NCI-H1105 treated with DMSO at 0.1 percent for 48 hours (cell line): ENCODE measurements at regions not wholly inside any gene's neighbourhood (a gene's known extent, or its start where the extent isn't known, plus 50 kb on each side); places are given as distances from the start of the nearest gene placed in this dataset.

ENCODE experiments used
- DNase-seq: peaks from one replicate; lab custom pipeline; 2025; lab: John Stamatoyannopoulos, UW

DNA sequence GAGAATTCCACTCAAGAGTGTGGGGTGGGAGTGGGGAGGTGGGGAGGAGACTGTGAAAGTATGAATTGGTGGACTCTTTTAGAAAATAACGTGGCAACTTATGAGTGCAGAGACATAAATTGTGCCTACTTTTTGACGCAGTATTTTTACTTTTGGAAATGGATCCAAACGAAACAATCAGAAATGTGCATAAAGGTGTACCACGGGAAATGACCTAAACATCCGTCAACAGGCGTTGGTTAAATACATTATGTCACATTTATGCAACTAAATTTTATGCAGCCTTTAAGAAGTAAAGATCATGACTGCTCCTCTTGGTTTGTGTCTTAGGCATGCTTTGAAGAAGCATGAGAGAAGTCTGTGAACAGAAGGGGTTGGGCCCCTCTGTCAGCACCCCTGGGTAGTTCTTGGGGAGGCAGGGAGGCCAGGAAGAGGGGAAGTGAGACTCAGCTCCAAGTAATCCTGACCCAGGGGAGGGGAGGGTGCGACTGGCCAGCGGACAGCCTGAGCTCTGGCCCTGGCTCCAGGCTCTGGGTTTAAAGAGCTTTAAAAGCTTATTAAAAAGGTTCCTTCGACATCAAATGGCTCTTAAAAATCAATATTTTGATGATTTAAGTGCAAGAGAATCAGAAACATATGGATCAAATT lies 126.4 kb upstream of the HAAO start:
- DNase-seq, result no peak

DNA sequence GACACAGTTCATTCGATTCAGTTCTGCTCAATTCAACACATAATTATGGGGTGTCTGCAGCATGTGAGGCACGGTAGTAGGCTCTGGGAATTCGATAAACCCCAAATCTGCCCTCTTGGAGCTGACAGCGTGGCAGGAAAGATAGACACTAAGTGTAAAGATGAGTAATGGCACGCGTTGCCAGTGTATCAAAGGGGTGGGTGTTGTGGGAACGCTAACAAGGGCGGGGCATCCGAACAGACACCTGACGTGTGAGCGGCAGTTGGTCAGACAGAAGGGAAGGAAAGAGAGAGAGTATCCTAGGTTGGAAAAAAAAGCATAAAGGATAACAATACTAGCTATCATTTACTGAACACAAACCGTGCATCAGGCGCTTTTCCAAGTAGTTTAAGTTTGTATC lies 125.7 kb upstream of the HAAO start:
- no peak for DNase-seq

GRCh38 chr2:42917425-42917927 lies 125.1 kb upstream of the HAAO start:
- DNase-seq, result no peak

DNA sequence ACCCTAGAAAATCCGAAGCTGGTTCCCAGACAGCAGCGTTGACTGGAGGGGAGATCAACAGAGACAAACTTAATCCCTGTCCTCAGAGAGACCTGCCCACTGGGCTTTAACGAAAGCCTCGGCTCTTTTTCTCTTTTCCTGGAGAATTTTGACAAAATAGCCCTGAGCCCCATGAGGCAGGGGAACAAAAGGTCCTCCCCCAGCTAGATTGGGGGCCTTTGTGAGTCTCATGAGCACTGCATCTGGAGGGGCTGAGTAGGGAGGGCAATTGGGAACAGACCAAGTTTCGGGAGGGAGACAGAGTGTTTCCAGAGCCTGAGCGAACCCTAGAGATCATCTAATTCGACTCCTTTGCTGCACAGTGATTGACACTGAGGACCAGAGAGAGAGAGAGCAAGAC lies 123.9 kb upstream of the HAAO start:
- no peak for DNase-seq

DNA sequence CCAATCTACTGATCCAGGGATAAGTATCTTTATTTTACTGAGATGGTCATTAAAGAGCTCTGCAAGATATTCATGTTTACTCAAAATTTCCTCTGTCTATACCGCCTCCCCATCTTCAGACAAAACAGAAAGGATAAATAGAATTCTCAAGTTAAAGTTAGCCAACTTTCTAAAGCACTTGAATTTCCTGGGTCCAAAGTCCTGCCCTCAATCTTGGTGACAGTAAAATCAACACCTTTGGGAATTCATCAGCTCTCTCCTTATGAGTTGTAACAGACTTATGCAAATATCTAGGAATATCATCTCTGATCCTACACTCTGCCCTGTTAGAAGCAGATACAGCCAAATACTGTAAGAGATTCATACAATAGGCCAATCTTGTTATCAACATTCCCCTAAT lies 122.5 kb upstream of the HAAO start:
- no peak for DNase-seq

DNA sequence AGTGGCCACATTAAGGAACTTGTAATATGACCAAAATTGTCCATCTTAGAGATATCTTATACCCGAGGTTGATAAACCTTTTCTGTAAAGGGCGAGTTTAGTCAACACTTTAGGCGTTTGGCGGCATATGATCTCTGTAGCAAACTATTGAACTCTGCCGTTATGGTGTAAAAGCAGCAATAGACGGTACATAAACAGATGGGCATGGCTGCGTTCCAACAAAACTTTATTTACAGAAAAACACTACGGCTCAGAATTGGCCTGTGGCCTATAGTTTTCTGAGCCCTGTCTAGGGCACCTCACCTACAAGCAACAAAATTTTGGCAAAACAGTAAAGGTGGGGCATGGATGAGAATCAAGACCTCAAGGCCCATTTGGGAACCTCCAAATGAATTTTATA lies 121.9 kb upstream of the HAAO start:
- peak; percentile 24 for DNase-seq

GRCh38 chr2:42913280-42913878 lies 121.0 kb upstream of the HAAO start:
- DNase-seq, result no peak

DNA sequence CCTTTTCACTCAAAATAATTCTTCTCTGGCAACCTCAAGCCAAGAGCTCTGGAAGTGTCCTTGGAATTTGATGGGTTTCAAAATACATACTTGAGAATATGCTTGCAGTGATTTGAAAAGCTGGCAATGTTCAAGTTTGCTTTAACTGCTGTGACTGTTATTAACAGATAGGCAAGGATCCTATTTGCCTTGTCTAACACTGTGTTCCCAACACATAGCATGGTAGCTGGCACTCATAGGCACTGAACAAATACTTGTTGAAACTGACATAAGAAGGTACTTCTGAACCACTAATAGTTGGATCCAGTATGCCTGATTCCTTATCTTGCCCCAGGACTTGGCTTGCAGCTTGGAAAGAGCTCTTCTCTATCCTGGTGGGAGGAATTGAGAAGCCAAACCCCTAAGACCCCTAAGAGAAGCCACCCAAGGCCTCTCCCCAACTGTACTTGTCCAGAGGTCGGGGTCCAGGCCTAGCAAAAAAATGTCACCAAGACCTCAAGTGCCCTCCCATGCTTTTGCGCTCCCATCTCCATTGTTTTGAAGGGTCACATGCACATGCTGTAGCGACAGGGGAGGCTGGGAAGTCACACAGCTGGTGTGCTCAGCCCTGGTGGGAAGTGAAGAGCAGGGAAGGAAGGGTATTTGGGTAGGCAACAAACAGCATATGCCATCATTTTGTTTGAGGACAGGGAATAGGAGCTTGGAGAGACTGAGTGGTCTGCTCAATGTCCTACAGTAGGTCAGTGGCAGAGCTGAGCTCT lies 118.4 kb upstream of the HAAO start:
- no peak for DNase-seq

GRCh38 chr2:42909966-42910365 lies 117.6 kb upstream of the HAAO start:
- no peak for DNase-seq

- DNase-seq, result no peak
Observed at GRCh38 chr2:42908518-42909200, 116.3 kb upstream of the HAAO start.

DNA sequence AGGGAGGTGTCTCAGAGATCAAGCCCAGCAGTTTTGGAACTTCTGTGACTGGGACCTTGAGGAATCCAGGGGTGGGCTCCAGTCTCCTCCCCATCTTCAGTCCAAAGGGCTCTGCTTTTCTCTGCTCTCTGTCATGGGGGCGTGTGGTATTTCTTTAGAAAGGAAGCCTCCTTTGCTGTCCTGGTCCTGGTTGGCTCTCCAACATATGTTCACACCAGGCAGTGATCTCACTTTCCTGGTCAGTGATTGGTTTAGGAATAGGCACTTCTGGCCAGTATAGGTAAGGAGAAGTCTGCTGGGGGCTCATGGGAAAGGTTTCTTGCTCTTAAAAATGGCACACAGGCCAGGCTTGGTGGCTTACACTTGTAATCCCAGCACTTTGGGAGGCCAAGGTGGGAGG lies 115.5 kb upstream of the HAAO start:
- no peak for DNase-seq

- peak; percentile 86 for DNase-seq
Observed at GRCh38 chr2:42906557-42907411, 114.4 kb upstream of the HAAO start.

GRCh38 chr2:42906111-42906556 lies 113.8 kb upstream of the HAAO start:
- no peak for DNase-seq

- DNase-seq, result no peak
Observed at GRCh38 chr2:42905341-42906110, 113.1 kb upstream of the HAAO start.

DNA sequence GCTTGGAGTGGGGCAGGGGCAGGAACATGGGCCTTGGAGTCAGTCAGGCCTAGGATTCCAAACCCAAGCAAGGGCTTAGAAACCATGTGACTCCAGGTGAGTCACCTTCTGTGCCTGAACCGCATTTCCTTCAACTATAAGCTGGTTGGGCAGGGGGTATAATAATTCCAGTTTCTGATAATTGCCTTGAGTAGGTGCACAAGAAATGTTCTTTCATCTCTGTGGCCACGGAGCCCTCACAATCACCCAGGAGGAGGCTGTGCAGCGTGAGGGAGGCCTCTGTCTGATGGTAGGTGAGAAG lies 112.1 kb upstream of the HAAO start:
- DNase-seq, result no peak

DNA sequence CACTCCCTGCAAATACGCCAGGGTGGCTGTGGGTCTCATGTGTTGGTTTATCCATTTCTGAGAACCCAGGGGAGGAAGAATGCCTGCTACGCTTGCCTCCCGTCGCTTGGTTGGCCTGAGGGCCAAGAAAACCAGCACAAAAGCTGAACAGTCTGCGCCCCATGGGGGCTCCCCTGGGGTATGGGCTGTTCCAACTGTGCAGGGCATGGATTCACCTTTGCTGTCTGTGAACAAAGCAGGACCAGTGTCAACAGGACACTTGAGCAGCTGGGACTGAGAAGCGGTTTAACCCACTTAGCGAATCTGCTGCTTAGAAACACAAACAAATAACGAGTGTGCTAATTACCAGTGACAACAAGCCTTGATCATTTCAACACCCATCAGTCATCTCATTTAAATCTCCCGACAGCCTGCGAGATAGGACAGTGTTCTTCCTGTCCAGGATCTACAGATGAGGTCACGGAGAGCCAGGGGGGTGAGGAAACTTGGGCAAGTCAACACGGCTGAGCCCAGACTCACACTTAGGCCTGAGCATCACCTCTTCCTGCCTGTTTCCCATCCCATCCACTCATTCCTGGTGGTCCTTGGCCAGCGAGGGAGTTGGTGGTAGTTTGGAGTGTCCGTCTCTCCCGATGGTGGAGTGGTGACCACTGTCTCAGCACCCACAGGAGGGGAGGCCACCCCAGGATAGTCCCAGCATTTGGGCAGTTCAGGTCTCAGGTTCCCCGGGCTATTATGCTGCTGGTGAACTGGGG lies 111.6 kb upstream of the HAAO start:
- peak; percentile 54 for DNase-seq

DNA sequence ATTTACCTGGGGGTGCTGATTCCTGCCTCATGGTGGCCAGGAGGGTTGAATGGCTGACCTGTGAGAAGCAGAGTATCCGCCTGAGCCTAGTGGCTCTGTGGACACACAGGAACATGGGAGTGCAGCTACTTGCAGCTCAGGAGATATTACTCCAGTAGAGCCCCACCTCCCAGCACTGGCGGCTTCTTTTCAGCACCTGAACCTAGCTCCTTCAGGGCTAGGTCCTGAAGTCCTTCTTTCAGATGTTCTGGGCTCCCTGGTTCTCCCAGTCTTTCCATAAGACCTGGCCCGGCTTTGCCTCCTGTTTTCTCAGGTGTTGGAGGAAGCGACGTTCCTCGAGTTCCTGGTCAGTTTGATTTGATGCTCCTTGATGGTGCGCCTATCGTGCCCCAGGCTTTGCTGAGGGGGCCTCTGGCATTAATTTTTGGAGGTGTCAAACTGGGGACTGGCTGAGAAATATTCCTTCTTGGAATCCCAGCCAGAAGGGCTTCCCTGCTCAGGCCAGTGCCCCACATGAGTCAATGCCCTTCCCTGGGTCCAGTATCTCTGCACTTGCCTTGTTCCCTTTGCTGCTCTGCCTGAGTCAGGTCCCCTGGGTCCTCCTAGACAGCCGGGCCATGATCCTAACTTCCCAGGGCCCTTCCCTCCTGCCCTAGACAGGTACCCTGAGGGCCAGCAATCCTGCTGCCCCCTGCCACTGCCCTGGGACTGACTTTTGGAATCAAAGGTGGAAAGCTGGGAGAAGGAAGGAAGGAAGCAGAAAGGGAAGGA lies 110.7 kb upstream of the HAAO start:
- no peak for DNase-seq

DNA sequence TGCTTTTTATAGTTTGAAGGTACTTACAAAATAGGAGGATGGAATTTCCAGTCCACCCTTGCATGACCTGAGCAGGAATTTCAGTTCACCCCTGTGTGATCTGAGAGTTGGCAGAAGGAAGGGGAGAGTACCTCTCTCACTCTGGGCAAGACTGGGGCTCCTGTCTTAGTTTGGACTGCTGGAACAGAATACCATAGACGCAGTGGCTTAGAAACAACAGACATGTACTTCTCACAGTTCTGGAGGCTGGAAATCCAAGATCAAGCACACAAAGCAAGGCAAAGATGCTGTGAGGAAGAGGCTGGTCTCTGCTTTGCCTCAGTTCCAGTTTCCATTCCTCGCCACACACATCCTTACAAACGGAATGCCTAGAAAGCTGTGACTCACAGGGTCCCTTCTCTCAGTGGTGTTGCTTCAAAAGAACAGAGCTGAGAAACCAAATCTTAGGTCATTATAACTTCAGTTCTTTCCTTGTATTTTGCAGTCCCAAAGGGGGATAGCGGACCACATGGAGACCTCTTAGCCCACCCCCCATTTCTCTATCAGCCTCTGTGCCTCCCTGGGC lies 108.8 kb upstream of the HAAO start:
- no peak for DNase-seq

GRCh38 chr2:42900289-42900891 lies 108.0 kb upstream of the HAAO start:
- no peak for DNase-seq
